HG03135 (cell line): ENCODE measurements at regions not wholly inside any gene's neighbourhood (a gene's known extent, or its start where the extent isn't known, plus 50 kb on each side); places are given as distances from the start of the nearest gene placed in this dataset.
"Not testable (repeated sequence)": the region's sequence is repeated elsewhere in the genome, so short reads cannot be mapped to it uniquely, and the experiment has no call there.

Source experiments
- ATAC-seq: cut with Tn5 transposase; IDR thresholded peaks from one replicate; pipeline ENCODE4 v1.9.1; 2021; ENCODE audit warnings: mild to moderate bottlenecking, moderate library complexity; ENCODE audit not compliant: unreplicated experiment

DNA sequence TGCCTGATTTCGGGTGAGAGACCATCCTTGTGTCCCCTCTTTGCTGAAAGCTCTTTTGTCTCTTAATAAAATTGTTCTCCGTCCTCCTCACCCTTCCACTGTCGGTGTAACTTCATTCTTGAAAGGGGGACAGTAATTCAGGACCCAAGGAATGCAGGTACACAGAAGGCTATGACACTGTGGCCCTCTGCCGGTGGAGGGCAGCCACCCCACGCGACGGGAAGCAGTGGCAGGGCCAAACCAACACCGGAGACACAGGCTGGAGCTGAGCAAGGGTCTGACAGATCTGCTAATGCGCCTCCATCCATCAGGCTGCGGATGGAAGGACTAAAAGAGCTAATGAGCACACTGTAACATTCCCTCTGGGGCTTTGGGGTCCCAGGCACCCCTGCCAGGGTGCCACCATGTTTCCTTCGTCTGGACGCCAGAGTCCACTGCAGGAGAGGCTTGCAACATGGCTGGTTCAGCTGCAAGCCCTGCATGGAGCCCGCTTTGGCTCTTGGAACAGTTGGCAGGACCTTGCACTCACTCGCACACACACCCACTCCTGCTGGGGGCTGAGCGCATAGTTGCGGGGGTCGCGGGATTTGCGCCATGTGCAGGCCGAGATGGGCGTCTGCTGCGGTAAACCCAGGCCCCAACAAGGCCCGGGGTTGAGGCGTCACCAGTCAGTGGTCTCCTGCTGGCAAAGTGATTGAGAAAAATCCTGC, 544.1 kb upstream of the CDH7 start:
- ATAC-seq, result no peak

DNA sequence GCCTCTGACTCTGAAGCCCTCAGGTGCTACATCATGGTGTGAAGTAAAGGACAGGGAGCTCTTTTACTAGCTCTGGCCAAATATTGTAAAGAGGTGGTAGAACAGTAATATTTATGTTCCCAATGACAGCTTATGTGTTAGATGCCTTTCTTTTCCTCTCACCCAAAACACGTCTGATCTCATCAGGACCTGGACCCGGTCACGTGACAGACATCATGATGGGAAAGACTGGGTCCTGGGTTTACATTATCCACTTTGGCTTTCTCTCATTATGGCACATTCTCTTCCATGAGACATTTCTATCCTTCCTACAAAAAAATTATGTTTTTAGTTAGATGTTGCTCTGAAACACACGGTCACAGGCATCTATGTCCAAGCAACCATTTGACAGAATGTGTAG, 548.7 kb upstream of the CDH7 start:
- no peak for ATAC-seq

DNA sequence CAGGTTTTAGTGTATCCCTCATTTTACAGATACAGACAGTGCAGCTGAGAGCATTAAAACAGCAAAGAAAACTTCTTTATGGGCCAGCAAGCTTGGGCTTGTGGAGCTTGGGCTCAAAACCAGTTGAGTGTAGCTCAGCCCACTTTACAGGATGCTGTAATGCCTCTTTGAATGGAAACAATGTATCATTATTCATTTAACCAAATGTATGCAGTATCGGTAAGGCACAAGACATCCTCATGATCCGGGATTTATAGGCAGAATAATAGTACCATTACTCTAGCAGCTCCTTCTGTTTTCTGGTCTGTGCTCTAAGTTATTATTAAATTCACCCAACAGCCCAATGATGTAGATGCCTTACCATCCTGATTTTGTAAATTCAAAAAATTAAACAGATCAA, 575.1 kb upstream of the CDH7 start:
- ATAC-seq, result no peak

DNA sequence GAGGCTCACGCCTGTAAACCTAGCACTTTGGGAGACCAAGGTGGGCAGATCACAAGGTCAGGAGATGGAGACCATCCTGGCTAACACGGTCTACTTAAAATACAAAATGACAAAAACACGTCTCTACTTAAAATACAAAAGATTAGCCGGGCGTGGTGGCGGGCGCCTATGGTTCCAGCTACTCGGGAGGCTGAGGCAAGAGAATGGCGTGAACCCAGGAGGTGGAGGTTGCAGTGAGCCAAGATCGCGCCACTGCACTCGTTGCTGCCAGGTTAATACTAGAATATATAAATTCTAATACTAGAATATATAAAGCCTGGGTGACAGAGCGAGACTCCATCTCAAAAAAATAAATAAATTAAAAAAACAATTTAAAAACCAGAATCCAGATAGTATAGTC, 588.7 kb upstream of the CDH7 start:
- not testable (repeated sequence) for ATAC-seq

DNA sequence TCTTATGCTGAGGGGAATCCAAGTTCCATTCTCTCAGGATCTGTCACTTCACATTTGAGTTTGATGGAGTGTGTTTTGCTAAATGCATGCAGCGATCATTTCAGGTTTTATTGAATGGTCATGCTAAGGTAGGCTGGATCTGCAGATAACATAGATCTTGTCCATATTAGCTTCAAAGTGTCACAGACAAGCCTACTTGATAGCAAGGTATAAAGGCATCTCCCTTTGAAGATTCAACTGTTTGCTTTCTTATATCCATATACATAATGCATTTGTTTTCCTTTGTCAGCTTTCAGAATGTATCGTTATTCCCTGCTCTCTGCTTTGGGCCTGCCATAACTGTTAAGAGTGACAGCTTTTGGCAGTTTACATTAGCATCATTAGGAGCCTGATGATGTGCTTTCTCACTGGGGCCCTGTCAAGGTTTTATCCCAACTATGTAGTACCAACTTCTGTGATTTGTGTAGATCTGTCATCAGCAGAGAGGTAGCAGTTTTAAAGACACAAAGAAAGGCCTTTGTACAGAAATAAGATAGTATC, 604.3 kb upstream of the CDH7 start:
- no peak for ATAC-seq

DNA sequence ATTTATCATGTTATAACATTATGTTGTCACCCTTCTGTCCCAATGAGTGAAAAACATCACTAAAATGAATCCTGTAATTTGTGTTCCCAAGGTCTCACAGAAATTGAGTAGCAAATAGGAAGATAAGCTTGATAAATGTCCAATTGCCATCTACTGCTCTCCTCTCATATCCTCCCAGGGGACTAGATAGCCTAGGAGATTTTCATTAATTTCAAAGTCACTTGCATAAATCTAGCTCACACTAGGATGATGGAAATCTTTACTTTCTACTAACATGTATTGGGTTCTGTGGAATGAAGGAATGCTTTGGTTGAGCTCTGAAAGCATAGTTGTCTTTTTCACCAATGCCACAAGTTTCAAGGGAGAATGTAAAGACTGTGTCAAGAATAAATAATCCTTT, 605.5 kb upstream of the CDH7 start:
- no peak for ATAC-seq

DNA sequence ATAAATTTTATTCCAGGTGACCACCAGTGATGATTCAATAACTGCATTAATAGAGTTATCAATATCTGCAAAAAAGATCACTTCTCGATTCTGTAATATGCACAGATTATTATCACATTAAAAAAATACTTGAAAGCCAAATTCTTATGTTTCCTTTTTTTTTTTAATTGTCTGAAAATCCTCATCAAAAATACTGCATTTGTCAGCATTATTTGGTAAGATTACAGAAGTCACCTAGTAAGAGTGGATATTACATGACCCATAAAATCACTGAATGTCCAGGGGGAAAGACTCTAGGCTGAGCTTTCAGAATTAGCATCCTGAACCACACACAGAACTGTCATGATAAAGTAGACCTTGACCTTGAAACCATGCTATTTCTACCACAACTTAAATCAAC, 617.2 kb upstream of the CDH7 start:
- ATAC-seq, result no peak

DNA sequence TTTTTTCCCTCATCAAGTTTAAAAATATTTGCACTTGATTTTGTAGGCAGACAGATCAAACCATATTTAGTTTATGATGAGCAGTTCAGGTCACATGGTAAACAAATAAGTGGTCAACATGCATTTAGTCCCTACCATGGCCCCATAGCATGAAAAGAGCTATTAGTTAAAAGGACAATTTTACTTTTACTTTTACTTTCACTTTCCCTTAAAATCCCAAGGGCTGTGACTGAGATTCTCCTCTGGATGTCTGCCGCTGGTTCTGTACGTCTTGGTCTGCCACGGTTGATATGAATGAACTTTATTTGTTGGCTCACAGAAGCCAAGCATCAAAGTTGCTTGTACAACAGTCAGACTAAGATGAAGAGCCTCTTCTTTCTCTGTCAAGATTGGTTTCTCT, 626.2 kb upstream of the CDH7 start:
- ATAC-seq, result no peak

DNA sequence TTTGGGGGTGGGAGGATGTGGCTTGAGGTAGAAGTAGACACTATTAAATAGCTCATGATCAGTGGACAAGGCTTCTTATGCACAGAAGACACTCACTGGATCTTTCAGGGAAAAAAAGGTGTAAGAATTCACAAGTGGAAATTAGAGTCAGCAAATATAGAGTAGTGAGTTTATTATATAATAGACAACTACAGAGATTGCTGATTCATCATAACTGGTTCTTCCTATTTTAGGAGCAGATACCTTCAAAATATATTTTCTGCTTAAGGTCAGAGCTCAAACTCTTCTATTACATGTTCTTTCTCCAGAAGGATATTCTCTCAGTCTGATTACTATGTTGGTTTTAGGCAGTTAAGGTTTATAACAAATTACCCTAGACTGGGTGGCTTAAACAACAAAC, 646.9 kb upstream of the CDH7 start:
- ATAC-seq, result no peak

DNA sequence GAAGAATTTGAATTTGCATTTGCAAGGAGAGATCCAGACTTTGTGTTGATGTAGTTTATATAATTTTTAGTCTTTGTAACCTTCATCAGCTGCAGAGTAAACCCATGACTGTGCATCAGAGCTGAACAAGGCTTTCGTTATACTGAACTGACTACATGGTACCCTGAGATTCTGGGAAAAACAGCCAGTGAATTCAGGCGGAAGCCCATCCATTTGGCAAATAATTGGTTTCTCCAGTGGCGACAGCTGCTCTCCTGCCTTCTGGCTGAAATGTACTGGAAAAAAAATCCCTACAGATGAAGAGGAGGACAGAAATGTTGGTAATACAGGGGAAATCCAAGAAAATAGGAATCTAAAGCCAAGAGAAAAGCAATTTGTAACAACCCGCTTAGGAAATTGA, 657.5 kb upstream of the CDH7 start:
- ATAC-seq, result no peak

DNA sequence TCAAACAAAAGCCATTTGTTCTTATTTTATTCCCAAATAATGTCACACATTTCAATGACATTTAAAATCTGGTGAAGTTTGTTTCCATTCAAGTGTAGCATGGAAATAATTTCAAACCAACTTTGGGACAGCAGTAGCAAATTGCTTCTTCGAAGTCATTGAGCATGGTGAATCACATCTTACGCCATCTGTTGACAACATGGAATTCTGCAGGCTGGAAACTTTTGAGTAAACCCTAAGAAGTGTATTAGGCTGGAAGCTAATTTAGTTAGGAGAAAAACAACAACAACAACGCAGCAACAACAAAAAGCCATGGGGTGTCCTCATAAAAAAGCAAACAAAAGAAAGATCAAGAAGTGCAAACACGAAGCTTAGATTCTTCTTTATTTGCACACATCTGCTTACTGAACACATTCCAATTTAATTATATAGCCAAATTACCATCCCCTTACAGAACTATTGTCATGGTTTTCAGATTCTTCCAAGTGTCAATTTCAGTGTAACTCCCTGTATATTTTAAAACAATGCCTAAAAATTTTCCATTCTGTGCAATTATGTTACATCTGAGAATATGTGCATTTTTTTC, 659.0 kb upstream of the CDH7 start:
- no peak for ATAC-seq

DNA sequence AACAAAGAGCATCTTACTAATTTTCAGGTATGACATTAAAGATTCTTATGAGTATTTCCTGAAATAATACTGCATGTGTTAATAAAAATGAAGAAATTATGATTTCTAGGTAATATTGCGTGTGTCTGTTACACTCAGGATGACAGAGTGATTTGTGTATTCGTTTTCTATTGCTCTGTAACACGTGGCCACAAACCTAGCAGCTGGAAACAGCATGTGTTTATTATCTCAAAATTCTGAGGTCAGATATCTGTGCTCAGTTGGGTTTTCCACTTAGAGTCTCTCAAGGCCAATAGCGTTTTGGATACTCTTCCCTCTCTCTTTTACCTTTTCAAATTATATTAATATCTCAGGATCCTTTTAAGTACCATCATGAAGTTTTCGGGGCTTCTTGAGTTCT, 667.9 kb upstream of the CDH7 start:
- no peak for ATAC-seq

DNA sequence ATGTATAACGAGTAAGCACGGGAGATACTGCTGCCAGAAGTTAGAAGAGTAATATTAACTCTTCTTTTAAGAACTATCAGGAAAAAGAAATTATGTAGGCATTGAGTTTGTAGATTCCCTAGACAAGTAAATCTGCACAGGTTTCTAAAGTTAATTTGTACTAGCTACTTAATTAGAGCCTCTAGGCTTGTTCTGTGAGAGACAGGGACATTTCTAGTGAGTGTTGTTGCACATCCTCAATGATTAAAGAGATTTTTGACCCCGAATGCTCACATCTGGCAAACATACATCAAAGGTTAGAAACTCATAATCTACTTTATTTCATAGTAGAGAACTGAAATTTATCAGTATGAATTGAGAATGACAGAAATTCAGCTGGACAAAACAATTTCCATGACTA, 669.0 kb upstream of the CDH7 start:
- ATAC-seq, result no peak

DNA sequence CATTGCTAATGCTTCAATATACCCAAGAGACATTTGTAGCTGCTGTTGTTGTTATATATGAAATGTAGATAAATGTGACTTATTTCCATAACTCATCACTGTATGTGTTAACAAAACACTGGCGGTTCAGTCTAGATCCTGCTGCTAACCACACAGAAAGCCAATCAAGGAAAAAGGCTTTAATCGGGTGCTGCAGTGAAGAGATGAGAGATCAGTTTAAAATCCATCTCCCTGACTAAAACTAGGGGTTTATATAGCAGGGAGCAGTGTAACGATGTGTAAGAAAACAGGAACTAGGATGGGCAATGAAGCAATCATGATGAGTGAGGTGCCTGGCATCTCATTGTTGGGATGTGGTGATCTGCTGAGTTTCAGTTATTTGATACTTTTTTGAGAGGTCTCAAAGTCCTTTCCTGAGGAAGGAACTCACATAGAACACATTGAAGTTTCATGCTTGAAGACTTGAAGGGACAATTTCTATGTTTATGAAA, 677.7 kb upstream of the CDH7 start:
- no peak for ATAC-seq

DNA sequence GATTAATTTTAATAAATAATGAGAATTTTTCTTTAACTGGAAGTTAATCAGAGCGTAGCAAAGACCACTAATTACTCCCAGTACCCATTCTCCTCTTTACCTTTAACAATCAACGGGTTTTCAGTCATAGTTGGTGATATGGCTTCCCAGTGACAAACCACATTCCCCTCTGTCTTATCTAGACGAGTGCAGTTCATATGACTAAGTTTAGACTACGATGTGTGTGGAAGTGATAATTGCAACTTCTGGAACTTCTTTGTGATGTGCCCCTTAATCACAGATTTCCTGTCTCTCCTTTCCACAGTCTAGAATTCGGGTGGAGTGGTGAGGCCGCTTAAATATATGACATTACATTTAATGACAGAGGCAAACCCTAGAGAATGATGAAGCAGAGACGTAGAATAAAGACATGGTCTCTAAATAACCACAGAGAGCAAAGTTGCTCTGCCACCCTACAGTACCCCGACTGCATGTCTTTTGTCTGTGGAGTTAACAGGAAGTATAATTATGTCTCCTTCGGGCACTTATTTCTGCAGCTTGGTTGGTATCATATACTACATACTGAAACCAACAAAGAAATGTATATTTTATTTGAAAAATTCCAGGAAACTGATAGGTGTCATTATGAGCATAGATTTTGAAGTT, 693.3 kb upstream of the CDH7 start:
- no peak for ATAC-seq

DNA sequence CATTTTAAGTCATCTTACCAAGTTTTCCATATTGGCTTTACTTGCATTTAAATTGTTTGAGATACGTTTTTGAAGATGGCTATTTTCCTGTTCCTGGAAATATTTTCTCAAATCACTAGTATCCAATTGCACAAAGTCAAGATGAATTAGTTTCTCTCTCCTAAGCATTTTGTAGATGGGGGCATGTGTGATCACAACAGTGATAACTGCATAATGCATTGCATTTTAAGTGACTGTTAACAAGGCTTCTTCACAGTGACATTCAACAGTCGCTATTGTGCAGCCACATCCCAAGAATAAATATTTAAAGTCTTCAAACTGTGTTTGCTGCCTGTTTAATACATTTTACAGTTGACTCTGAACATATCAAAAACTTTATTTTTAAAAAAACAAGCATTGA, 694.2 kb upstream of the CDH7 start:
- ATAC-seq, result no peak

DNA sequence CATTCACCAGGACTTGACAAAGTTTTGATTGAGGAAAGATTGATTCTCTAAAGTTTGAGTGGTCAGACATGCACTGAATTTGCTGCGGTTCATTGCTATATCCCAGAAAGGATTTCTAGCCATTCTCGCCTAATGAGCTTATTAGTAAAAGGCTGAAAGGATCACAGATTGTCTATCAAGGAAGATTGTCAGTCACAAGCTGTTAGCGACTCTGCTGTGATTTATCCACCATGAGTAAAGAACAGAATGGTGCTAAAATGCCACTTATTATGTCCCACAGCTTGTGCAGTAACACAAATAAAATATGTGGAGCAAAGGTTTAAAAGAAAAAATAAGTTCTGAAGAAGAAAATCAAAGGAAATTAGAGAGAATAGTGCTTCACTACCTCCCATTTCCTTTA, 701.2 kb upstream of the CDH7 start:
- ATAC-seq, result no peak

DNA sequence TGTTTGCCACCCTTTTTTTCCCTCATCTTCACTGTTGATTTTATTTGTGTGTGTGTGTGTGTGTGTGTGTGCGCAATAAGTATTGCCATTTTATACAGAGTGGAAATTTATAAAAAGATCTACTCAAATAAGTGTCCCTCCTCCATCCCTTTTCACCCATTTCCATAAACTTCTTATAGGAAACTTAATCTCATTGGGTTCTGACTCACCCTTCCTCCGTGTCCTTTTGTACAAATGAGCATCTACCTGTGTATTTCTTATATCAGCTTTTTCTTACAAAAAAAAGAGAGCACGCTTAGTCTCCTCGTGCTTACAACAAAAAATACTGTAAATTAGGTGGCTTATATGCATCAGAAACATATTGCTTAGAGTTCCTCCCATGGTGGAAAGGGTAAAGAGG, 711.2 kb upstream of the CDH7 start:
- ATAC-seq, result no peak

DNA sequence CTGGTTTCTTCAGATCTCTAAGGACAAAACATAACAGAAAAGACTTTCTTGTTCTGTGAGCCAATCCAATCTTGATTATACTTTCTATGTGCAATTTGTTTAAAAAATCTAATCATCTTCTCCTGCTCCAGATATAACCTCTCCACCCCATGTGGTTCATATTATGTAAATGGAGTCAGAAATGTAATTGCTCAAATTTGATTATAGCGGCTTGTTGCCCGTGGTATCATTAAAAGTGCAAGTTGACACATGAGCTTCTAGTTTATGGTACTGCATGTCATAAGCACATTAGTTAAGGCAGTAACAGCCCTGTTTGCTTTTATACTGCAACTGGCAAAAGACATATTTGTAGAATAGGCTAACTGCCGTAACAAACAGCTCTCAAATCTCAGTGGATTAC, 715.1 kb upstream of the CDH7 start:
- no peak for ATAC-seq

DNA sequence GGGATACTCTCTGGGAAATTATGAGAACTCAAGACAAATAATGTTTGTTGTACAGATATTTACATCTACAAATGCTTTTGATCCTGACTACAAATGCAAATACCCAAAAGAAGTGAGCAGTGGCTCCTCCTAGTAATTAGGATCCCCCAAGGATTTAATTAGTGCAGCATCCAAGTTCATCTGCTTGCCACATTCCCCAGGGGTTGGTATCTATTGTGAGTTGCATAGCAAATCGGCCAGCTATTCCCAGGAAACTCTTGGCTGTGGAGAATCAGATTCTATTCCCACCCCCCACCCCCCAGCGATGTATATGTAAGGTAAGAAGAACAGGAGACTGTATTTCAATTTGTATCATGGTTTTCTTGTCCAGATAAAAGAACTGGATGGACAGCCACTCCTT, 725.1 kb upstream of the CDH7 start:
- ATAC-seq, result no peak

DNA sequence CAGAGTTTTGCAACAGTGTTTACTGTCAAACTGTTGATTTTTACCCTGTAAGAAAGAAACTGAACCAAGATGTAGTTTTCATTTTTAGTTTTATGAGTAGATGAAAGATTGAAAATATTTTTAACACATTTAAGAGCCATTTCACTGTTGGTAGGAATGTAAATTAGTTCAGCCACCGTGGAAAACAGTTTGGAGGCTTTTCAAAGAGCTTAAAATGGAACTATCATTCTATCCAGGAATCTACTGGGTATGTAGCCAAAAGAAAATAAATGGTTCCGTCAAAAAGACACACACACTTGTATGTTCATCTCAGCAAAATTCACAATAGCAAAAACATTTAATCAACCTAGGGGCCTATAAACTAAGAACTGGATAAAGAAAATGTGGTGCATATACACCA, 729.8 kb upstream of the CDH7 start:
- no peak for ATAC-seq

DNA sequence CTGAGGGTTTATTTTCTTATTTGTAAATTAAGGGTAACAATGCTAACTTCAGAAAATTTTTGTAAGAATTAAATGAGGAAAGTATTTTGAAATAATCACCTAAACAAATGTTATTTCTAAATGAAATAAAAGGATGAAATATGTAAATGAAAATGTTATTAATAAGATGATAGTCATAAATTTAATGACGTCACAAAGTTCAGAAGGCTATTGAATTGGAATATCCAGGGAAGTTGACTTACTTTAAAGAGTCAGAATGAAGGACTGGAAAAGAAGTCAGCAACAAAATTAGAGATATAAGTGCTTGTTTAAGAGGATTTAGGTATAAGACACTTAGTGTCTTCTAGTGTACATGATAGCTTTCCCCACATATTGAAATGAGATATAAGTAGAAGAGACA, 732.6 kb upstream of the CDH7 start:
- no peak for ATAC-seq
